ENCODE measurements at regions not wholly inside any gene's neighbourhood (a gene's known extent, or its start where the extent isn't known, plus 50 kb on each side); places are given as distances from the start of the nearest gene placed in this dataset.

- FAIRE-seq, result no peak
- no peak for DNase-seq (ENCODE audit: insufficient read length, low spot score)
- TF ChIP-seq CTCF (IDR thresholded peaks at IDR 0.05; ENCODE audit: insufficient read depth, missing control alignments), result no peak
These were observed 524.1 kb downstream of the MIAT start for GRCh38 chr22:27181537-27181936.

- no peak for TF ChIP-seq CTCF (IDR thresholded peaks at IDR 0.05; ENCODE audit: insufficient read depth, missing control alignments)
- FAIRE-seq, result no peak
These were observed 526.1 kb downstream of the MIAT start for GRCh38 chr22:27183474-27183873.

GRCh38 chr22:27185099-27185709 lies 527.8 kb downstream of the MIAT start:
- DNase-seq (ENCODE audit: insufficient read length, low spot score), result no peak
- no peak for FAIRE-seq
- no peak for TF ChIP-seq CTCF (IDR thresholded peaks at IDR 0.05; ENCODE audit: insufficient read depth, missing control alignments)

More at GRCh38 chr22:27183474-27183873, 526.1 kb downstream of the MIAT start:
- DNase-seq (ENCODE audit: insufficient read length, low spot score), result no peak

- no peak for FAIRE-seq
- no peak for TF ChIP-seq CTCF (IDR thresholded peaks at IDR 0.05; ENCODE audit: insufficient read depth, missing control alignments)
These were observed 528.4 kb downstream of the MIAT start for GRCh38 chr22:27185760-27186302.

GRCh38 chr22:27186643-27187042 lies 529.3 kb downstream of the MIAT start:
- no peak for TF ChIP-seq CTCF (IDR thresholded peaks at IDR 0.05; ENCODE audit: insufficient read depth, missing control alignments)
- FAIRE-seq (no peak), DNase-seq (ENCODE audit: insufficient read length, low spot score) (no peak)

More at GRCh38 chr22:27185760-27186302, 528.4 kb downstream of the MIAT start:
- DNase-seq (ENCODE audit: insufficient read length, low spot score), result no peak

GRCh38 chr22:27192135-27192829 lies 534.9 kb downstream of the MIAT start:
- no peak for TF ChIP-seq CTCF (IDR thresholded peaks at IDR 0.05; ENCODE audit: insufficient read depth, missing control alignments)
- DNase-seq (ENCODE audit: insufficient read length, low spot score), result no peak
- FAIRE-seq, result no peak

GRCh38 chr22:27193215-27193614 lies 535.8 kb downstream of the MIAT start:
- TF ChIP-seq CTCF (IDR thresholded peaks at IDR 0.05; ENCODE audit: insufficient read depth, missing control alignments), result no peak
- DNase-seq (ENCODE audit: insufficient read length, low spot score) (no peak), FAIRE-seq (no peak)

Measured in D721Med (cell line).